DMS53 (cell line): ENCODE measurements at regions not wholly inside any gene's neighbourhood (a gene's known extent, or its start where the extent isn't known, plus 50 kb on each side); places are given as distances from the start of the nearest gene placed in this dataset.
A peak's percentile ranks its signal among the peaks of the same experiment; 100 is the strongest.

Experiments
- DNase-seq: peaks from one replicate; lab custom pipeline; 2025; lab: John Stamatoyannopoulos, UW

DNA sequence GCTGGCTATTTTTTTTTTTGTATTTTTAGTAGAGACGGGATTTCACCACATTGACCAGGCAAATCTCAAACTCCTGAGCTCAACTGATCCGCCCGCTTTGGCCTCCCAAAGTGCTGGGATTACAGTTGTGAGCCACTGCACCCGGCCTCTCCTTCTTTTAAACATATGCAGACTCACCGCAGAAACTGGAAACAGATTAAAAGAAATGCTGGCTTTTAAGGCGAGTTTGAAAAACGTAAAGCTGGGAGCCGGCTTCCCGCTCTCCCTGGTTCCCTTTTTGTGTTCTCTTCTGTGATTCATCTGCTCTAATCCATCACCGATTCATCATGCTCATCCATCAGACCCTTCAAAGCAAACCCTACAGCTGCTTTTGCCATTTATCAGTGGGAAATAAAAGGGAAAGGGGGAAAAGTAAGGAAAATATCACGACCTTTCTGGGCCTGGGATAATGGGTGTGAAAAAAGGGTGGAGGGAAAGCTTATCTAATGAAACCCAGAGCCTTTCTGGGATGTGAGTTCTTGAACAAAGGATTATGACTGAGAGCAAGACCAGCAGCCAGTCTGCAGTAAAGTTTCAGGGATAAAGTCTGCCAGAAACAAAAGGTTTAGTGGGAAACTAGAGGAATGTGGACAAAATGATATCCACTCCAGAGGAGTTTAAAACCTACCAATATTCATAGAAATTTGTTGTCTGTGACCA is 92.3 kb upstream of the LRIG1 start:
- DNase-seq = no peak

- DNase-seq = peak; percentile 35
These were observed 93.2 kb upstream of the LRIG1 start for GRCh38 chr3:66593978-66594377.

DNA sequence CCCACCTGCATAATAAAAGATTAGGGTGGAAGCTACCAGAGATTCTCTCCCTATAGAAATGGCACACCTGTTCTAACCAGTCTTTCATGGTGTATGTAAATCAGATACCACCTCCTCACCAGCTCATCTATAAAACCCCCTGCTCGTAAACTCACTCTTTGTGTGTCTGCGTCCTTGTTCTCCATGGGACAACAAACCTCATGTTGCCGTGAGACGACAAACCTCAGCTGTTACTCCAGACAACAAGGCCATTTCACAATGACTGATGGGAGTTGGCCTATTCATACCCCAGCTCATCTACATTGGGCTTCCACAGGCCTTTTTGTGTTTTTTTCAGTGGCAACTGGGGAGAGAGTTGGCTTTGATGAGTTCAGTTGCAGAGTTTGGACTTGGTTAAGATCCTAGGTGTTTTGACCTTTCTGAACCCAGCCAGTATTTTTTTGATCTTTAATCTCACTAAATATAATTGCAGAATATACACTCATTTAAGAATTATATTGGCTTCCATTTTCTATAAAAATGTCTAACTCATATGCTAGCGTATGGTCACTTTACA is 96.6 kb upstream of the LRIG1 start:
- no peak for DNase-seq

- DNase-seq = no peak
These were observed 97.3 kb upstream of the LRIG1 start for GRCh38 chr3:66598168-66598567.

DNA sequence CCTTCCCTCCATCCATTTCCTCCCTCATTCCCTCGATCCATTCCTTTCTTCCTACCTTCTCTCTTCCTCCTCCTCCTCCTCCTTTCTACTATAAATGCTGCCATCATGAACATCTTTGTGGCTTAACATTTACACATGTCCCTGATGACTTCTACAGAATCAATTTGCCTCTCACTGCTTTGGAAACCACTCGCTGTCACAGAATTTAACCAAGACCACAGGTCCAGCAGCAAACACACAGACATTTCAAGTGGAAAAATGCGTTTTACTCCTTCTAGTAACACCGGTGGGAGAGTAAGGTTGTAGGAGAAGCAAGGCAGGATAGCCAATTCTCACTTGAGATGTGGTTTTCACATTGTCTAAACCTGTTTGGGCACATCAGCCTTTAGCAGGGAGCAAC is 101.4 kb upstream of the LRIG1 start:
- no peak for DNase-seq

GRCh38 chr3:66602691-66603090 is 101.9 kb upstream of the LRIG1 start:
- DNase-seq = no peak

- DNase-seq = no peak
These were observed 102.4 kb upstream of the LRIG1 start for GRCh38 chr3:66603151-66603611.

DNA sequence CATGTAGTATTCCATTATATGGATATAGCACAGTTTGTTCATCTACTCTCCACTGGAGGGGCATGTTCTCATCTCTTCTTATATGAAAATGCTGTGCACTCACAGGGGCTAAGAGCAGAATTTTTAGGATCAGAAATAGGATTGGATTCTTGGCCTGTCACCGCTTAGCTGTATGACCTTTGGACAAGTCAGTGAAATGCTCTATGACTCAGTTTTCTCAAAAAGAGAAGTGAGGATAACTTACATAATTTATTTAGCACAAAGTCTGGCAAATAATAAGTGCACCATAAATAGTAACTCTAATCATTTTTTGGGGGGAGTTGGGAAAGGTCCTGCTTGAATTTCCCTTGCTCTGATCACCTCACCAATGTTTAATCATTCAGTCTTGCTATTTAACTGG is 103.7 kb upstream of the LRIG1 start:
- no peak for DNase-seq

- peak; percentile 4 for DNase-seq
These were observed 105.3 kb upstream of the LRIG1 start for GRCh38 chr3:66606126-66606525.

- peak; percentile 82 for DNase-seq
These were observed 106.0 kb upstream of the LRIG1 start for GRCh38 chr3:66606868-66607267.

GRCh38 chr3:66609660-66610561 is 109.1 kb upstream of the LRIG1 start:
- peak; percentile 79 for DNase-seq

GRCh38 chr3:66610562-66610909 is 109.7 kb upstream of the LRIG1 start:
- DNase-seq = no peak

DNA sequence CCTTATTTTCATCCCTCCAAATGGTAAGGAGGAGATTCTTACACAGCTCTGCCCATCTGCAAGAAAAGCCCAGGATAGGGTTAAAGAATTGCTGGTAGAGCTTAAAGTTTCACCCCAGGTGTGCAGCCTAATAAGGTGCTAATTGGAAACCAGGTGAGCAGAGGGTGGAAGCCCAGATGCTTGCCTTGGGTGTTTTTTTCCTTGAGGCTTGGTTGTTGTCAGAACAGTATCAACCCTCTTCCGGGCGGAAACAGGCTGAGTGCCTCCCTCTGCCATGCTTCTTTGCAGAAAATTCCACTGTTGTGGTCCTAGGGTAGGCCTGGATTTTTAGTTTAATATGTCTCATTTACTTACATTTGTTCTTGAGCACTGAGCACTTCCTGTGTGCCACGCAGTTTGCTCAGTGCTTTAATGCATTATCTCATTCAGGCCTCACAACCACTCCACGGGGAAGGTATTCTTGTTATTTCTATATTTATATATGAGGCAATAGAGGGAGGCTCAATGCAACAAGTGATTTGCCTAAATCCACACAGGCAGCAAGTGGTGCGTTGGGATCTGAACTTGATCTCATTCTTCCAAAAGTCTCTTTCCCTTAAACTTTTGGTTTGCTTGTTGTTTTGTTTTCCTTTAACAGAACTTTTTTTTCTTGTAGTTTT is 115.0 kb upstream of the LRIG1 start:
- peak; percentile 60 for DNase-seq

DNA sequence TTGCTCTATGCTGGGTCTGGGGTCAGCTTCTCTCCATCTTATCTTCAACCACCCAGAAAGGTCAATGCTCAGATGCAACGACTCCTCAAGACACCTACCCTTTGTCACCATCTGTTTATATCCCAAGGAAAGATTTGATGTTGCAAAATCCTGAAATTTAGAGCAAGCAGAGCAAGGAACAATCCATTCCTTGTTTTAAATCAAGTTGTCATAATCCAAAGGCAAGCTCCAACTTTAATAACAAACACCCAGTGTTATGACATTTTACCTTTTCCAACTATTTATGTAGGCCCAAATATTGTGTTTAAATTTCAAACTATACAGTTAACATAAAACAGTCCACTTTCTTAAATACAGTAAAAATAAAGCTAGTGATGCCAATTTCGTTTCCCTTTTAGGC is 116.5 kb upstream of the LRIG1 start:
- no peak for DNase-seq

- DNase-seq = no peak
These were observed 117.2 kb upstream of the LRIG1 start for GRCh38 chr3:66618066-66618465.

- DNase-seq = no peak
These were observed 119.5 kb upstream of the LRIG1 start for GRCh38 chr3:66620296-66620695.

DNA sequence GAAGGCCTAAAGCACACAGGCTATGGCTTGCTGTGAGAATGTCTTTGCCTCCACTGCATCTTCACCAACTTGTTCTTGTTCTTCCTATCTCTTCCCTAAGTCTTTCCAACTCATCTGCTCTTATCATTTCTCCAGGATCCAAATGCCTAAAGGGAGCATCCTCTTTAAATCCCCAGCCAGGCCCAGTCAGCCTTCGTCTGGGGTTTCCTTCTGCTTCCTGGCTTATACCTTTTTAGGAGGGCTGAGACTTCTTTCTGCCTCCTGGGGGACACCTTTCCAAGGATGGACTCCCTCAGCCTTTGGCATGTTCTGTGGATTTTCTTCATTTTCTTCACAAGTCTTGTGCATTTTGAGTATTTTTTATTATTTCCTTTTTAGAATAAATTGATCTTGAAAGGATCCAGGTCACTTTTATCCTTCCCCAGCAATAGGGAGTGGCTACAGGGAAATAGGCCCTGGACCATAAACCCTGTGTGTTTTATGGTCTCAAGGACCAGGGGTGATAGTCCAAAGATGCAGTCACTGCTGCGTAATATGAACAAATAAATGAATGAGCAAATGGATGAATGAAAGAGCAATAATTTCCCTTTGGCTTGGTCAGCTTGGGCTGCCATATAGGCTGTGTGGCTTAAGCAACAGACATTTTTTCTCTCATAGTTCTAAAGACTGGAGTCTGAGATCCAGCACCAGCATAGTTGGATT is 122.1 kb upstream of the LRIG1 start:
- no peak for DNase-seq

GRCh38 chr3:66625505-66626216 is 124.8 kb upstream of the LRIG1 start:
- DNase-seq = no peak

DNA sequence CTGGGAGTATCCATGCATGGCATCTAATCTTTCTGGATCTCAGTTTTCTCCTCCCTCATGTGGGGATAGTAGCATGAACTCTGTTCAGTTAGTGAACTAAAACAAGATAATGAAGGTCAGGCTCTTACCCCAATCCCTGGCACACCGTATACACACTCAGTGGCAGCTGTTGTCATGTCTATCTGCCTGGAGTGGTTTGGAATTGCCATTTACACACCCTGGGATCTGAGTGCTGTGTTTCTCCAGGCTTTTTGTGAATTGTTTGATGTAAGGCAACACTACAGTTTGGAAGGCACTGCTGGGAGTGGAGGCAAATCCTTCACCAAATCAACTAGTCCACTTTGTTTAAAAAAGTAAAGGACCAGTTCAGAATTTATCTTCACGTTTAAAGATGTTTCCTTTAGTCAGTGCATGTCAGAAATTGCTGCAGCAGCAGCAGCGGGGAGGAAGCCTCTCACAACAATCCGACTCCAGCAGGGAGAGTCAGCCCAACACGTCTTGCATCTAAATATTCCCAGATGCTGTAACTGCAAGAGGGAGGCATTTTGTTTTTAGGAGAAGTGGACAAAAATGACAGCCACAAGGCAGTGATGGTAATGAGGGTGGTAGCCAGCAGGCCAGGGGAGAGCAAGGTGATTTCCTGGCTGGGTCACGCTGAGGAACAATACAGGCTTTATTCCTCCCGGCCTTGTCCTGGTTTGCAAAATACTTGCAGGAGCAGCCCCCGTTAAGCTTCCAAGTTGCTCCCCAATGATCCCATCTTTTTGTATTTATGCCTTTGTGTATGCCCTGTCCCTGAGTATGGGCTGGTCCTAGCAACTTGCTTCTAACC is 128.5 kb upstream of the LRIG1 start:
- no peak for DNase-seq

- no peak for DNase-seq
These were observed 129.2 kb upstream of the LRIG1 start for GRCh38 chr3:66629982-66630368.
